Liver (tissue), 8 donors: ENCODE measurements at regions not wholly inside any gene's neighbourhood (a gene's known extent, or its start where the extent isn't known, plus 50 kb on each side); places are given as distances from the start of the nearest gene placed in this dataset.

Experiments
- DNase-seq: peaks from one replicate; pipeline ENCODE4 v3.0.0-alpha.2; 2017; ENCODE audit warnings: low spot score
- H3K27ac ChIP-seq, 2 donors: one replicate each; pipeline ENCODE4 v1.7.0; 2013; ENCODE audit warnings: inconsistent platforms in 2 of 2, low read length in 2 of 2, control low read depth in 1 of 2, low read depth in 1 of 2, mild to moderate bottlenecking in 1 of 2
- H3K27me3 ChIP-seq, 4 donors: one replicate each; pipeline versions ENCODE4 v1.6.1 to v1.7.0; 2013; ENCODE audit warnings: low read length in 3 of 4, inconsistent platforms in 1 of 4, mild to moderate bottlenecking in 1 of 4, moderate library complexity in 1 of 4; ENCODE audit not compliant: control insufficient read depth in 4 of 4, insufficient read depth in 4 of 4
- H3K36me3 ChIP-seq, 4 donors: one replicate each; pipeline versions ENCODE4 v1.6.1 to v1.7.0; 2013; ENCODE audit warnings: low read length in 3 of 4, mild to moderate bottlenecking in 3 of 4, low read depth in 1 of 4, moderate library complexity in 1 of 4; ENCODE audit not compliant: control insufficient read depth in 4 of 4, insufficient read depth in 3 of 4
- H3K4me1 ChIP-seq, 4 donors: one replicate each; pipeline versions ENCODE4 v1.6.1 to v1.7.0; 2013; ENCODE audit warnings: low read length in 3 of 4, mild to moderate bottlenecking in 3 of 4, moderate library complexity in 1 of 4; ENCODE audit not compliant: control insufficient read depth in 4 of 4, insufficient read depth in 4 of 4
- H3K4me3 ChIP-seq, 3 donors: one replicate each; pipeline versions ENCODE4 v1.6.1 to v1.7.0; 2013; ENCODE audit warnings: low read length in 3 of 3, control low read depth in 1 of 3, low read depth in 1 of 3, mild to moderate bottlenecking in 1 of 3
- H3K9ac ChIP-seq, 2 donors: one replicate each; pipeline ENCODE4 v1.7.0; 2013; ENCODE audit warnings: low read length in 2 of 2, mild to moderate bottlenecking in 2 of 2, moderate library complexity in 2 of 2, control low read depth in 1 of 2, low read depth in 1 of 2
- H3K9me3 ChIP-seq, 4 donors: one replicate each; pipeline versions ENCODE4 v1.6.1 to v1.7.0; 2013; ENCODE audit warnings: low read length in 3 of 4; ENCODE audit not compliant: control insufficient read depth in 4 of 4
- EGR1 ChIP-seq, 2 donors: IDR thresholded peaks; 2 replicates each; pipeline ENCODE4 v1.6.1; 2016 to 2018; ENCODE audit warnings: antibody characterized with exemption in 2 of 2, low read depth in 2 of 2
- FOXA1 ChIP-seq: IDR thresholded peaks from 2 replicates; pipeline ENCODE4 v1.6.1; 2016; ENCODE audit warnings: antibody characterized with exemption
- FOXA2 ChIP-seq: IDR thresholded peaks from 2 replicates; pipeline ENCODE4 v1.6.1; 2016; ENCODE audit warnings: antibody characterized with exemption
- HNF4A ChIP-seq, 2 donors: conservative IDR thresholded peaks; 2 replicates each; pipeline ENCODE4 v1.6.1; 2016; ENCODE audit warnings: antibody characterized with exemption in 2 of 2, mild to moderate bottlenecking in 2 of 2
- HNF4G ChIP-seq: IDR thresholded peaks from 2 replicates; pipeline ENCODE4 v1.6.1; 2016; ENCODE audit warnings: antibody characterized with exemption
- JUND ChIP-seq, 2 donors: IDR thresholded peaks; 2 replicates each; pipeline ENCODE4 v1.6.1; 2016; ENCODE audit warnings: antibody characterized with exemption in 2 of 2
- NR2F2 ChIP-seq: IDR thresholded peaks from 2 replicates; pipeline ENCODE4 v1.6.1; 2016; ENCODE audit warnings: antibody characterized with exemption
- RAD21 ChIP-seq, 2 donors: IDR thresholded peaks; 2 replicates each; pipeline ENCODE4 v1.6.1; 2016; ENCODE audit warnings: antibody characterized with exemption in 2 of 2, mild to moderate bottlenecking in 2 of 2
- RXRA ChIP-seq, 2 donors: IDR thresholded peaks; 2 replicates each; pipeline ENCODE4 v1.6.1; 2017 to 2018; ENCODE audit warnings: antibody characterized with exemption in 2 of 2, mild to moderate bottlenecking in 1 of 2
- SP1 ChIP-seq: IDR thresholded peaks from 2 replicates; pipeline ENCODE4 v1.6.1; 2018; ENCODE audit warnings: antibody characterized with exemption, mild to moderate bottlenecking
- TAF1 ChIP-seq: conservative IDR thresholded peaks from 2 replicates; pipeline ENCODE4 v1.6.1; 2016; ENCODE audit warnings: antibody characterized with exemption, mild to moderate bottlenecking
- WGBS: extraction: QIAGEN DNeasy Blood & Tissue Kit; methylation state at CpG from one replicate; pipeline ENCODE4 v1.1.7; 2013; 5-methylcytosine and 5-hydroxymethylcytosine counted together
- TF ChIP-seq, protein P1 (sequence below): IDR thresholded peaks from 2 replicates; pipeline ENCODE4 v1.6.1; 2016; ENCODE audit warnings: antibody characterized with exemption
- TF ChIP-seq, protein P2 (sequence below): IDR thresholded peaks from 2 replicates; pipeline ENCODE4 v1.6.1; 2016; ENCODE audit warnings: antibody characterized with exemption
- TF ChIP-seq, protein P3 (sequence below): IDR thresholded peaks from 2 replicates; pipeline ENCODE4 v1.6.1; 2016; ENCODE audit warnings: antibody characterized with exemption
- TF ChIP-seq, protein P4 (sequence below): fragments of 150-350 bp; IDR thresholded peaks from 2 replicates; pipeline ENCODE4 v1.5.1; 2017; ENCODE audit warnings: improper control_type of control experiment, low read depth, low read length; ENCODE audit not compliant: missing input control
- TF ChIP-seq, protein P5 (sequence below): IDR thresholded peaks from 2 replicates; pipeline ENCODE4 v1.6.1; 2016; ENCODE audit warnings: antibody characterized with exemption, mild to moderate bottlenecking
- donor health status: healthy.
- donor health status: healthy.
- donor health status: healthy.
- donor health status: healthy.
- donor health status: healthy.

DNA sequence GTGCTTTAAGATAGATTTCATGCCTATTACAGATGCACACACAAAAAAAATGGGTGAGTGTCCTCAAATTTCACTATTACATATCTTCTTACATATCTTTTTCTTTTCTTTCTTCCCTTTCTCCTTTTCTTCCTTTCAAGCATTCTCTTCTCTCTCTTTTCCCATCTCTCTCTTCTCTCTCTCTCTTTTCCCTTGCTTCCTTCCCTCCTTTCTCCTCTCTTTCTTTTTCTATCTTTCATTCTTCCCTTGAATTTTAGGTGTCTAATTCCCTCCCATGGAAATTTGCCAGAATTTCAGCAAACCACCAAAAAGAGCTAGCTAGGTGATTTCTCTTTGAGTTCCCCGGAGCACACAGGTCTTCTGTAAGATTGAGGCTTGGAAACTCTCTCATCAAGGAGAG lies 395.3 kb upstream of the RUNX1 start:
- H3K4me1 ChIP-seq: no peaks in the 10 kb centered on the region
- 90% methylated on average over 1 of the region's 1 CpG for WGBS
- no peaks in the 10 kb centered on the region for H3K9me3 ChIP-seq
- DNase-seq: no peak
- H3K9ac ChIP-seq: no peak overlapping the region
- H3K27me3 ChIP-seq: peaks cover 0 to 3% (median 0%) of the 10 kb centered on the region in 4 donors
- H3K27ac ChIP-seq: no peak overlapping the region
- no peaks in the 10 kb centered on the region for H3K36me3 ChIP-seq
- H3K4me3 ChIP-seq: no peak overlapping the region
- TF ChIP-seq, protein P1, sequence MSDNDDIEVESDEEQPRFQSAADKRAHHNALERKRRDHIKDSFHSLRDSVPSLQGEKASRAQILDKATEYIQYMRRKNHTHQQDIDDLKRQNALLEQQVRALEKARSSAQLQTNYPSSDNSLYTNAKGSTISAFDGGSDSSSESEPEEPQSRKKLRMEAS: no peak
- TF ChIP-seq RAD21 (IDR thresholded peaks at IDR 0.05) (no peak), HNF4G (no peak), TAF1 (no peak), HNF4A (conservative IDR thresholded peaks at IDR 0.05) (no peak), EGR1 (IDR thresholded peaks at IDR 0.05; ENCODE audit: low read depth in 2 of 2) (no peak), FOXA2 (no peak), FOXA1 (no peak), RXRA (IDR thresholded peaks at IDR 0.05) (no peak), NR2F2 (no peak), SP1 (no peak), JUND (IDR thresholded peaks at IDR 0.05) (no peak)
- TF ChIP-seq, protein P2, sequence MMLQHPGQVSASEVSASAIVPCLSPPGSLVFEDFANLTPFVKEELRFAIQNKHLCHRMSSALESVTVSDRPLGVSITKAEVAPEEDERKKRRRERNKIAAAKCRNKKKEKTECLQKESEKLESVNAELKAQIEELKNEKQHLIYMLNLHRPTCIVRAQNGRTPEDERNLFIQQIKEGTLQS: no peak
- TF ChIP-seq, protein P3, sequence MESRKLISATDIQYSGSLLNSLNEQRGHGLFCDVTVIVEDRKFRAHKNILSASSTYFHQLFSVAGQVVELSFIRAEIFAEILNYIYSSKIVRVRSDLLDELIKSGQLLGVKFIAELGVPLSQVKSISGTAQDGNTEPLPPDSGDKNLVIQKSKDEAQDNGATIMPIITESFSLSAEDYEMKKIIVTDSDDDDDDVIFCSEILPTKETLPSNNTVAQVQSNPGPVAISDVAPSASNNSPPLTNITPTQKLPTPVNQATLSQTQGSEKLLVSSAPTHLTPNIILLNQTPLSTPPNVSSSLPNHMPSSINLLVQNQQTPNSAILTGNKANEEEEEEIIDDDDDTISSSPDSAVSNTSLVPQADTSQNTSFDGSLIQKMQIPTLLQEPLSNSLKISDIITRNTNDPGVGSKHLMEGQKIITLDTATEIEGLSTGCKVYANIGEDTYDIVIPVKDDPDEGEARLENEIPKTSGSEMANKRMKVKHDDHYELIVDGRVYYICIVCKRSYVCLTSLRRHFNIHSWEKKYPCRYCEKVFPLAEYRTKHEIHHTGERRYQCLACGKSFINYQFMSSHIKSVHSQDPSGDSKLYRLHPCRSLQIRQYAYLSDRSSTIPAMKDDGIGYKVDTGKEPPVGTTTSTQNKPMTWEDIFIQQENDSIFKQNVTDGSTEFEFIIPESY: no peak
- TF ChIP-seq, protein P4, sequence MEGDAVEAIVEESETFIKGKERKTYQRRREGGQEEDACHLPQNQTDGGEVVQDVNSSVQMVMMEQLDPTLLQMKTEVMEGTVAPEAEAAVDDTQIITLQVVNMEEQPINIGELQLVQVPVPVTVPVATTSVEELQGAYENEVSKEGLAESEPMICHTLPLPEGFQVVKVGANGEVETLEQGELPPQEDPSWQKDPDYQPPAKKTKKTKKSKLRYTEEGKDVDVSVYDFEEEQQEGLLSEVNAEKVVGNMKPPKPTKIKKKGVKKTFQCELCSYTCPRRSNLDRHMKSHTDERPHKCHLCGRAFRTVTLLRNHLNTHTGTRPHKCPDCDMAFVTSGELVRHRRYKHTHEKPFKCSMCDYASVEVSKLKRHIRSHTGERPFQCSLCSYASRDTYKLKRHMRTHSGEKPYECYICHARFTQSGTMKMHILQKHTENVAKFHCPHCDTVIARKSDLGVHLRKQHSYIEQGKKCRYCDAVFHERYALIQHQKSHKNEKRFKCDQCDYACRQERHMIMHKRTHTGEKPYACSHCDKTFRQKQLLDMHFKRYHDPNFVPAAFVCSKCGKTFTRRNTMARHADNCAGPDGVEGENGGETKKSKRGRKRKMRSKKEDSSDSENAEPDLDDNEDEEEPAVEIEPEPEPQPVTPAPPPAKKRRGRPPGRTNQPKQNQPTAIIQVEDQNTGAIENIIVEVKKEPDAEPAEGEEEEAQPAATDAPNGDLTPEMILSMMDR: no peak
- TF ChIP-seq, protein P5, sequence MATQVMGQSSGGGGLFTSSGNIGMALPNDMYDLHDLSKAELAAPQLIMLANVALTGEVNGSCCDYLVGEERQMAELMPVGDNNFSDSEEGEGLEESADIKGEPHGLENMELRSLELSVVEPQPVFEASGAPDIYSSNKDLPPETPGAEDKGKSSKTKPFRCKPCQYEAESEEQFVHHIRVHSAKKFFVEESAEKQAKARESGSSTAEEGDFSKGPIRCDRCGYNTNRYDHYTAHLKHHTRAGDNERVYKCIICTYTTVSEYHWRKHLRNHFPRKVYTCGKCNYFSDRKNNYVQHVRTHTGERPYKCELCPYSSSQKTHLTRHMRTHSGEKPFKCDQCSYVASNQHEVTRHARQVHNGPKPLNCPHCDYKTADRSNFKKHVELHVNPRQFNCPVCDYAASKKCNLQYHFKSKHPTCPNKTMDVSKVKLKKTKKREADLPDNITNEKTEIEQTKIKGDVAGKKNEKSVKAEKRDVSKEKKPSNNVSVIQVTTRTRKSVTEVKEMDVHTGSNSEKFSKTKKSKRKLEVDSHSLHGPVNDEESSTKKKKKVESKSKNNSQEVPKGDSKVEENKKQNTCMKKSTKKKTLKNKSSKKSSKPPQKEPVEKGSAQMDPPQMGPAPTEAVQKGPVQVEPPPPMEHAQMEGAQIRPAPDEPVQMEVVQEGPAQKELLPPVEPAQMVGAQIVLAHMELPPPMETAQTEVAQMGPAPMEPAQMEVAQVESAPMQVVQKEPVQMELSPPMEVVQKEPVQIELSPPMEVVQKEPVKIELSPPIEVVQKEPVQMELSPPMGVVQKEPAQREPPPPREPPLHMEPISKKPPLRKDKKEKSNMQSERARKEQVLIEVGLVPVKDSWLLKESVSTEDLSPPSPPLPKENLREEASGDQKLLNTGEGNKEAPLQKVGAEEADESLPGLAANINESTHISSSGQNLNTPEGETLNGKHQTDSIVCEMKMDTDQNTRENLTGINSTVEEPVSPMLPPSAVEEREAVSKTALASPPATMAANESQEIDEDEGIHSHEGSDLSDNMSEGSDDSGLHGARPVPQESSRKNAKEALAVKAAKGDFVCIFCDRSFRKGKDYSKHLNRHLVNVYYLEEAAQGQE: no peak
